KMS-11 (cell line): ENCODE measurements at regions not wholly inside any gene's neighbourhood (a gene's known extent, or its start where the extent isn't known, plus 50 kb on each side); places are given as distances from the start of the nearest gene placed in this dataset.

Experiments
- H2AFZ ChIP-seq: fragments of 200-600 bp; sonication (generic); 2 replicates; pipeline ENCODE4 v1.6.1; 2016; ENCODE audit warnings: antibody characterized with exemption, mixed run types, low read depth
- H3K27ac ChIP-seq: fragments of 200-600 bp; sonication (generic); 2 replicates; pipeline ENCODE4 v1.6.1; 2016; ENCODE audit warnings: mild to moderate bottlenecking, mixed run types
- H3K27me3 ChIP-seq: fragments of 200-600 bp; sonication (generic); 2 replicates; pipeline ENCODE4 v1.6.1; 2017; ENCODE audit warnings: mild to moderate bottlenecking, low read depth, mixed run types, moderate library complexity; ENCODE audit not compliant: insufficient read depth
- H3K36me3 ChIP-seq: fragments of 200-600 bp; sonication (generic); 2 replicates; pipeline ENCODE4 v1.6.1; 2017; ENCODE audit warnings: mild to moderate bottlenecking, mixed run types; ENCODE audit not compliant: insufficient read depth
- H3K4me1 ChIP-seq: fragments of 200-600 bp; sonication (generic); 2 replicates; pipeline ENCODE4 v1.6.1; 2016; ENCODE audit warnings: mild to moderate bottlenecking, low read depth, mixed run types; ENCODE audit not compliant: poor library complexity, severe bottlenecking
- H3K4me2 ChIP-seq: fragments of 200-600 bp; sonication (generic); 2 replicates; pipeline ENCODE4 v1.7.0; 2016; ENCODE audit warnings: mild to moderate bottlenecking, mixed run types
- H3K4me3 ChIP-seq: fragments of 200-600 bp; sonication (generic); IDR thresholded peaks from 2 replicates; pipeline ENCODE4 v1.6.1; 2017; ENCODE audit warnings: low read depth, low read length, mixed read lengths; ENCODE audit not compliant: insufficient read depth
- H3K79me2 ChIP-seq: fragments of 200-600 bp; sonication (generic); 2 replicates; pipeline ENCODE4 v1.6.1; 2016; ENCODE audit warnings: low read depth, mixed run types; ENCODE audit not compliant: insufficient read depth
- H3K9ac ChIP-seq: fragments of 200-600 bp; sonication (generic); 2 replicates; pipeline ENCODE4 v1.6.1; 2016; ENCODE audit warnings: mild to moderate bottlenecking, mixed run types
- H4K20me1 ChIP-seq: fragments of 200-600 bp; sonication (generic); 2 replicates; pipeline ENCODE4 v1.6.1; 2016; ENCODE audit warnings: mild to moderate bottlenecking, mixed run types; ENCODE audit not compliant: insufficient read depth
- TF ChIP-seq, protein P1 (sequence below): fragments of 200-600 bp; sonication (generic); conservative IDR thresholded peaks from 2 replicates; pipeline ENCODE4 v1.6.1; 2017; ENCODE audit warnings: low read depth, mild to moderate bottlenecking, antibody characterized with exemption, low read length, moderate library complexity, mixed read lengths

DNA sequence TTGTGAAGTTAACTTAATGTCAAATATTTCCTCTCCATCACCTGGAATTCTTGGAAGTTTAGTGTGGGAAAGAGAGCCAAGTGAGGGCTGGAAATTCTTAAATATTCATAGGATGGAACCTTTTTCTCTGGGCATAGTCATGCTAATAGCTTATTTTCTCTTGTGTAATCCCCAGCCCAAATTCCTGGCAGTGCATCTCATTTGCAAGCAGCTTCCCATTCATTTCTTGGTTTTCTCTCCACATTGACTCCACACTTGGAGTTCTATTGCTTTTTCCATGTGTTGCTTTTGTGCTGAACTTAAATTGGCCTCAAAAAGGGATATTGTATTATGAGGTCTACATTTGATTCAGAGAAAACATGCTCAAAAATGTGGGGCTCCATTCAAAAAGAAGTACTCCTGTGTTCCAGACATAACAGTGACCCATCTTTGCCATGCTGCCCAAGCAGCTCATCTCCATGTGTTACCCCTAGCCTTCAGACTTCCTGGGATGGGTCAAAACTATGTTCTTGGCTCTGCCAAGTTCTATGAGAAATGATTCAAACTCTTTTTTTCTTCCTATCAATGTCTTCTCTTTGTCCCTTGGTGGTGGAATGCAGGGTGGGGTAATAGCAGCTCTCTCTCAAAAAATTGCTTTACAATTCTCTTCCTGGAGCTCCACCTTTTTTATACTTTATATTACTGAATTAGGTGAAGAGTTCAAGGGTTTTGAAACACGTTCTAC is 2471.5 kb downstream of the PCDH9 start:
- no peak overlapping the region for H3K27ac ChIP-seq
- H4K20me1 ChIP-seq, result no peaks in the 10 kb centered on the region
- no peak overlapping the region for H3K4me3 ChIP-seq
- no peak overlapping the region for H2AFZ ChIP-seq
- no peaks in the 10 kb centered on the region for H3K36me3 ChIP-seq
- no peak overlapping the region for H3K4me2 ChIP-seq
- H3K4me1 ChIP-seq, result peaks cover 2% of the 10 kb centered on the region
- TF ChIP-seq, protein P1, sequence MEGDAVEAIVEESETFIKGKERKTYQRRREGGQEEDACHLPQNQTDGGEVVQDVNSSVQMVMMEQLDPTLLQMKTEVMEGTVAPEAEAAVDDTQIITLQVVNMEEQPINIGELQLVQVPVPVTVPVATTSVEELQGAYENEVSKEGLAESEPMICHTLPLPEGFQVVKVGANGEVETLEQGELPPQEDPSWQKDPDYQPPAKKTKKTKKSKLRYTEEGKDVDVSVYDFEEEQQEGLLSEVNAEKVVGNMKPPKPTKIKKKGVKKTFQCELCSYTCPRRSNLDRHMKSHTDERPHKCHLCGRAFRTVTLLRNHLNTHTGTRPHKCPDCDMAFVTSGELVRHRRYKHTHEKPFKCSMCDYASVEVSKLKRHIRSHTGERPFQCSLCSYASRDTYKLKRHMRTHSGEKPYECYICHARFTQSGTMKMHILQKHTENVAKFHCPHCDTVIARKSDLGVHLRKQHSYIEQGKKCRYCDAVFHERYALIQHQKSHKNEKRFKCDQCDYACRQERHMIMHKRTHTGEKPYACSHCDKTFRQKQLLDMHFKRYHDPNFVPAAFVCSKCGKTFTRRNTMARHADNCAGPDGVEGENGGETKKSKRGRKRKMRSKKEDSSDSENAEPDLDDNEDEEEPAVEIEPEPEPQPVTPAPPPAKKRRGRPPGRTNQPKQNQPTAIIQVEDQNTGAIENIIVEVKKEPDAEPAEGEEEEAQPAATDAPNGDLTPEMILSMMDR, result no peak
- H3K27me3 ChIP-seq, result no peaks in the 10 kb centered on the region
- H3K79me2 ChIP-seq, result no peaks in the 10 kb centered on the region
- no peak overlapping the region for H3K9ac ChIP-seq

- no peaks in the 10 kb centered on the region for H3K27me3 ChIP-seq
- H3K4me1 ChIP-seq, result peaks cover 8% of the 10 kb centered on the region
- H3K4me2 ChIP-seq, result no peak overlapping the region
- TF ChIP-seq, protein P1, result no peak
- no peaks in the 10 kb centered on the region for H4K20me1 ChIP-seq
- no peak overlapping the region for H3K27ac ChIP-seq
- H3K36me3 ChIP-seq, result no peaks in the 10 kb centered on the region
- no peak overlapping the region for H2AFZ ChIP-seq
- no peaks in the 10 kb centered on the region for H3K79me2 ChIP-seq
- H3K4me3 ChIP-seq, result no peak overlapping the region
- H3K9ac ChIP-seq, result no peak overlapping the region
Observed at GRCh38 chr13:64756621-64757020, 2473.5 kb downstream of the PCDH9 start.

DNA sequence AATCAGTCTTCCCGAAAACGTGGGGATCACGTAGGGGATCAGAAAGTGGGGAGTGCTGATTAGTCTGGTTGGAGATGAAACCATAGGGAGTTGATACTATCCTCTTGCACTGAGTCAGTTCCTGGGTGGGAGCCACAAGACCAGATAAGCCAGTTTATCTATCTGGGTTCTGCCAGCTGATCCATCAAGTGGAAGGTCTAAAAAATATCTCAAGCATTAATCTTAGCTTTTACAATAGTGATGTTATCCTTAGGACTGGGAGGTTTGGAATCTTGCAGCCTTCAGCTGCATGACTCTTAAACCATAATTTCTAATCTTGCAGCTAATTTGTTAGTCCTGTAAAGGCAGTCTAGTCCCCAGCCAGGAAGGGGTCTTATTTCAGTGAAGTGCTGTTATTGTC is 2474.2 kb downstream of the PCDH9 start:
- H3K79me2 ChIP-seq, result no peaks in the 10 kb centered on the region
- H3K4me3 ChIP-seq, result no peak overlapping the region
- H3K27ac ChIP-seq, result no peak overlapping the region
- H3K9ac ChIP-seq, result no peak overlapping the region
- H2AFZ ChIP-seq, result no peak overlapping the region
- no peak overlapping the region for H3K4me2 ChIP-seq
- H3K4me1 ChIP-seq, result peaks cover 8% of the 10 kb centered on the region
- H3K27me3 ChIP-seq, result no peaks in the 10 kb centered on the region
- H3K36me3 ChIP-seq, result no peaks in the 10 kb centered on the region
- H4K20me1 ChIP-seq, result no peaks in the 10 kb centered on the region
- TF ChIP-seq, protein P1, result no peak

DNA sequence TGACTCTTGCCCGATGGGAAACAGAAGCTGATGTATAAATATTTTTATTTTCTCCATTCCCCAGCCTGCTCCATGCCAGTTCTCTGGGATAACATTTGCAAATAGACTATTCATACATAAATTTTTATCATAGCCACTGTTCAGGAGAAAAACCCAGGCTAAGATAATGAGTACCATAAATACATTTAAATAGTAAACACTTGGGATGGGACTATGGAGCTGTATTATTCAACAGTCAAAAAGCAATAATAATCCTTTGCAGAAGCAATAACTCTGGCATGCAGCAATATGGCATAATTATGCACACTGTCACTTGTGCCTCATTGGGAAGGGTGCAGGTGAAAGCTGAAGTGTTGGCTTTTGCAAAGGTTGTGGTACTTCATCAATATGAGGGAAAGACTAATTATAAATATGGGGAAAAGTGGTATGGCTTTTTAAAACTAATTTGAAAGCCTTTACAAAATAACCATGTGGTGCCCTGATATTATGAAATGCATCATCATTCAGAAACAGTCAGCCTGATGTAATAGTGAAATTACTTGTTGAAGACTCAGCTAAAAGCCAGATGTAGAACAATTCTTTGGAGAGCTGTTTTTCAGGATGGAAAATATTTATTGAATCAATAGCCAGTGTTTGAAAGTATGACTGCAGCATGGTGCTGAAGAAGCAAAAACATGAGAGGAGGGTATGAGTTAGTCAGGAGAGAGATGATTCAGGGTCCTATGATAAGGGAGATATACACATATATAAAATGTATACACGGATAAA is 2476.7 kb downstream of the PCDH9 start:
- no peaks in the 10 kb centered on the region for H4K20me1 ChIP-seq
- H3K4me3 ChIP-seq, result no peak overlapping the region
- H3K4me2 ChIP-seq, result no peak overlapping the region
- no peak overlapping the region for H3K9ac ChIP-seq
- no peak overlapping the region for H3K27ac ChIP-seq
- H3K4me1 ChIP-seq, result peaks cover 22% of the 10 kb centered on the region
- H3K79me2 ChIP-seq, result no peaks in the 10 kb centered on the region
- H3K36me3 ChIP-seq, result no peaks in the 10 kb centered on the region
- TF ChIP-seq, protein P1, result no peak
- H2AFZ ChIP-seq, result no peak overlapping the region
- H3K27me3 ChIP-seq, result no peaks in the 10 kb centered on the region
